GM23248 (cell line): ENCODE measurements at regions not wholly inside any gene's neighbourhood (a gene's known extent, or its start where the extent isn't known, plus 50 kb on each side); places are given as distances from the start of the nearest gene placed in this dataset.

Source experiments
- DNase-seq: peaks from one replicate; pipeline ENCODE4 v3.0.0-alpha.2; 2015
- H2AFZ ChIP-seq: fragments of 200-600 bp; sonication (generic); 2 replicates; pipeline ENCODE4 v1.6.1; 2016; ENCODE audit warnings: antibody characterized with exemption
- H3F3A ChIP-seq: fragments of 200-600 bp; sonication (generic); 2 replicates; pipeline ENCODE4 v1.6.1; 2016; ENCODE audit warnings: mild to moderate bottlenecking, antibody characterized with exemption, mixed run types; ENCODE audit not compliant: insufficient read depth
- H3K27ac ChIP-seq: fragments of 200-600 bp; sonication (generic); 2 replicates; pipeline ENCODE4 v1.5.1; 2016; ENCODE audit warnings: mild to moderate bottlenecking
- H3K27me3 ChIP-seq: fragments of 200-600 bp; sonication (generic); replicated peaks from 2 replicates; pipeline ENCODE4 v1.6.1; 2016; ENCODE audit warnings: mild to moderate bottlenecking; ENCODE audit not compliant: insufficient read depth
- H3K36me3 ChIP-seq: fragments of 200-600 bp; sonication (generic); 2 replicates; pipeline ENCODE4 v1.6.1; 2016; ENCODE audit warnings: low read depth, mild to moderate bottlenecking
- H3K4me1 ChIP-seq: fragments of 200-600 bp; sonication (generic); 2 replicates; pipeline ENCODE4 v1.6.1; 2016; ENCODE audit warnings: mild to moderate bottlenecking; ENCODE audit not compliant: insufficient read depth
- H3K4me2 ChIP-seq: fragments of 200-600 bp; sonication (generic); one replicate; pipeline ENCODE4 v1.6.1; 2016; ENCODE audit warnings: mild to moderate bottlenecking; ENCODE audit not compliant: unreplicated experiment
- H3K4me3 ChIP-seq: fragments of 200-600 bp; sonication (generic); 2 replicates; pipeline ENCODE4 v1.5.1; 2016; ENCODE audit warnings: mild to moderate bottlenecking
- H3K79me2 ChIP-seq: fragments of 200-600 bp; sonication (generic); 2 replicates; pipeline ENCODE4 v1.6.1; 2016; ENCODE audit warnings: mild to moderate bottlenecking; ENCODE audit not compliant: insufficient read depth
- H3K9ac ChIP-seq: fragments of 200-600 bp; sonication (generic); 2 replicates; pipeline ENCODE4 v1.6.1; 2016; ENCODE audit warnings: mild to moderate bottlenecking
- H3K9me2 ChIP-seq: fragments of 200-600 bp; sonication (generic); 2 replicates; pipeline ENCODE4 v1.6.1; 2016; ENCODE audit warnings: mixed run types, mild to moderate bottlenecking, moderate library complexity; ENCODE audit not compliant: insufficient read depth
- H3K9me3 ChIP-seq: fragments of 200-600 bp; sonication (generic); one replicate; pipeline ENCODE4 v1.6.1; 2017; ENCODE audit warnings: low read depth
- H4K20me1 ChIP-seq: fragments of 200-600 bp; sonication (generic); 2 replicates; pipeline ENCODE4 v1.6.0; 2016; ENCODE audit not compliant: insufficient read depth
- EZH2 ChIP-seq: fragments of 200-600 bp; sonication (generic); IDR thresholded peaks from 2 replicates; pipeline ENCODE4 v1.6.1; 2018; ENCODE audit warnings: antibody characterized with exemption, mild to moderate bottlenecking; ENCODE audit not compliant: insufficient read depth, poor library complexity, severe bottlenecking
- EZH2phosphoT487 ChIP-seq: fragments of 200-600 bp; sonication (generic); IDR thresholded peaks from 2 replicates; pipeline ENCODE4 v1.6.1; 2018; ENCODE audit warnings: antibody characterized with exemption, moderate library complexity, mild to moderate bottlenecking, low read depth; ENCODE audit not compliant: insufficient read depth
- WGBS, 2 experiments: methylation state at CpG; one replicate each; pipeline ENCODE4 v1.1.6; 2015 to 2017; ENCODE audit warnings: low lambda C conversion rate in 2 of 2, low coverage in 1 of 2; ENCODE audit errors: missing lambda C conversion rate in 2 of 2; 5-methylcytosine and 5-hydroxymethylcytosine counted together
- in situ Hi-C: fragments of 300-500 bp; cut with MboI; formaldehyde crosslinking; loops from 2 replicates; pipeline ENCODE4 v1.15.0; 2020

- no peak for TF ChIP-seq EZH2
- TF ChIP-seq EZH2phosphoT487: no peak
- in situ Hi-C loops: no loop called here
- H2AFZ ChIP-seq: no peak overlapping the region
- no peaks in the 10 kb centered on the region for H4K20me1 ChIP-seq
- H3K27me3 ChIP-seq: no peaks in the 10 kb centered on the region
- H3K9me2 ChIP-seq: no peaks in the 10 kb centered on the region
- no peak for DNase-seq
- H3K9me3 ChIP-seq: peaks cover 4% of the 10 kb centered on the region
- H3K79me2 ChIP-seq: no peaks in the 10 kb centered on the region
- 21 to 22% methylated on average over 4 of the region's 4 CpGs for WGBS, 2 experiments
- no peak overlapping the region for H3K27ac ChIP-seq
- H3K36me3 ChIP-seq: no peaks in the 10 kb centered on the region
- H3K4me2 ChIP-seq: no peak overlapping the region
- no peaks in the 10 kb centered on the region for H3K4me1 ChIP-seq
- H3K9ac ChIP-seq: no peak overlapping the region
- no peaks in the 10 kb centered on the region for H3F3A ChIP-seq
- no peak overlapping the region for H3K4me3 ChIP-seq
Measured at GRCh38 chr3:163916596-163917560, 1161.4 kb downstream of the SI start.

GRCh38 chr3:163915280-163915679 is 1163.0 kb downstream of the SI start:
- Histone ChIP-seq H3K4me3 (no peak overlapping the region), H3K9me2 (no peaks in the 10 kb centered on the region), H3K27me3 (no peaks in the 10 kb centered on the region), H3K4me1 (no peaks in the 10 kb centered on the region), H3K27ac (no peak overlapping the region), H3K36me3 (no peaks in the 10 kb centered on the region), H2AFZ (no peak overlapping the region), H3K9ac (no peak overlapping the region), H3F3A (no peaks in the 10 kb centered on the region), H4K20me1 (no peaks in the 10 kb centered on the region), H3K4me2 (no peak overlapping the region), H3K79me2 (no peaks in the 10 kb centered on the region), H3K9me3 (no peaks in the 10 kb centered on the region)
- in situ Hi-C loops: no loop called here
- WGBS, 2 experiments: 31 to 46% methylated on average over 2 of the region's 2 CpGs
- no peak for DNase-seq
- TF ChIP-seq EZH2: no peak
- TF ChIP-seq EZH2phosphoT487: no peak

- DNase-seq: no peak
- Histone ChIP-seq H3K9ac (no peak overlapping the region), H2AFZ (no peak overlapping the region), H3K9me2 (no peaks in the 10 kb centered on the region), H3K27me3 (no peaks in the 10 kb centered on the region), H3K4me3 (no peak overlapping the region), H3K27ac (no peak overlapping the region), H3K4me2 (no peak overlapping the region), H3K36me3 (no peaks in the 10 kb centered on the region), H3K4me1 (no peaks in the 10 kb centered on the region), H4K20me1 (no peaks in the 10 kb centered on the region), H3K79me2 (no peaks in the 10 kb centered on the region), H3K9me3 (no peaks in the 10 kb centered on the region), H3F3A (no peaks in the 10 kb centered on the region)
- TF ChIP-seq EZH2 (no peak), EZH2phosphoT487 (no peak)
- in situ Hi-C loops: no loop called here
- 41 to 43% methylated on average over 1 of the region's 1 CpG for WGBS, 2 experiments
Measured at GRCh38 chr3:163914567-163914966, 1163.7 kb downstream of the SI start.

- no peaks in the 10 kb centered on the region for H4K20me1 ChIP-seq
Measured at GRCh38 chr3:163891771-163892170, 1186.5 kb downstream of the SI start.

More at GRCh38 chr3:163891771-163892170, 1186.5 kb downstream of the SI start:
- in situ Hi-C loops: no loop called here
- H3K4me3 ChIP-seq: no peak overlapping the region
- no peaks in the 10 kb centered on the region for H3K9me2 ChIP-seq
- no peaks in the 10 kb centered on the region for H3K27me3 ChIP-seq
- H2AFZ ChIP-seq: no peak overlapping the region
- no peak overlapping the region for H3K27ac ChIP-seq
- no peaks in the 10 kb centered on the region for H3F3A ChIP-seq
- no peaks in the 10 kb centered on the region for H3K79me2 ChIP-seq
- H3K36me3 ChIP-seq: no peaks in the 10 kb centered on the region
- H3K9ac ChIP-seq: no peak overlapping the region
- no peak overlapping the region for H3K4me2 ChIP-seq
- no peaks in the 10 kb centered on the region for H3K4me1 ChIP-seq
- TF ChIP-seq EZH2: no peak
- TF ChIP-seq EZH2phosphoT487: no peak
- DNase-seq: no peak
- 37 to 40% methylated on average over 7 of the region's 7 CpGs for WGBS, 2 experiments
- no peaks in the 10 kb centered on the region for H3K9me3 ChIP-seq
